HEK293 (cell line): ENCODE measurements at regions not wholly inside any gene's neighbourhood (a gene's known extent, or its start where the extent isn't known, plus 50 kb on each side); places are given as distances from the start of the nearest gene placed in this dataset.

Experiments
- CTCF ChIA-PET: fragments of 350-600 bp; formaldehyde crosslinking; extraction: SDS; loops from one replicate; lab custom pipeline; 2021; ENCODE audit warnings: antibody characterized with exemption; lab: Yijun Ruan, JAX
- POLR2A ChIA-PET: fragments of 300-600 bp; formaldehyde crosslinking; extraction: SDS; loops from one replicate; lab custom pipeline; 2020; ENCODE audit warnings: antibody characterized with exemption, inconsistent platforms; lab: Yijun Ruan, JAX
- H3K27ac ChIP-seq: fragments of 200-500 bp; sonication (Bioruptor generic); 2 replicates; pipeline ENCODE4 v1.5.1; 2014; ENCODE audit warnings: low read depth, low read length, control low read depth, inconsistent platforms; ENCODE audit errors: extremely low read depth
- H3K36me3 ChIP-seq, 2 experiments: fragments of 200-500 bp in 1 of 2; sonication (Bioruptor generic) in 1 of 2; 1 replicate in 1 of 2; 2 replicates in 1 of 2; pipeline ENCODE4 v1.5.1; 2014 to 2017; ENCODE audit warnings: inconsistent platforms in 2 of 2, low read length in 2 of 2; ENCODE audit not compliant: control insufficient read depth in 2 of 2, insufficient read depth in 1 of 2
- H3K4me1 ChIP-seq: fragments of 200-500 bp; sonication (Bioruptor generic); 2 replicates; pipeline ENCODE4 v1.5.1; 2014; ENCODE audit warnings: mild to moderate bottlenecking, low read length, inconsistent platforms; ENCODE audit not compliant: control insufficient read depth, insufficient read depth
- H3K4me3 ChIP-seq: 2 replicates; pipeline ENCODE4 v1.5.1; 2011; ENCODE audit warnings: low read depth, mild to moderate bottlenecking, control low read depth, low read length, moderate library complexity
- H3K9me3 ChIP-seq: fragments of 200-500 bp; sonication (Bioruptor generic); 2 replicates; pipeline ENCODE4 v1.5.1; 2014; ENCODE audit warnings: low read depth, low read length, inconsistent platforms; ENCODE audit not compliant: control insufficient read depth, insufficient read depth
- EGR2 ChIP-seq: fragments of 450-650 bp; formaldehyde crosslinking; IDR thresholded peaks from 2 replicates; pipeline ENCODE4 v1.5.1; 2016; ENCODE audit warnings: low read depth, missing biosample characterization, missing genetic modification characterization
- FEZF1 ChIP-seq: fragments of 450-650 bp; formaldehyde crosslinking; IDR thresholded peaks from 2 replicates; pipeline ENCODE4 v1.5.1; 2016; ENCODE audit warnings: missing biosample characterization, missing genetic modification characterization
- GFI1B ChIP-seq: fragments of 450-650 bp; formaldehyde crosslinking; IDR thresholded peaks from 2 replicates; pipeline ENCODE4 v1.5.1; 2016; ENCODE audit warnings: missing biosample characterization, missing genetic modification characterization
- MEIS1 ChIP-seq: sonication (generic); formaldehyde crosslinking; IDR thresholded peaks from 2 replicates; pipeline ENCODE4 v1.8.1; 2022; ENCODE audit warnings: missing genetic modification reagents, mild to moderate bottlenecking, borderline replicate concordance
- OVOL3 ChIP-seq: fragments of 450-650 bp; formaldehyde crosslinking; IDR thresholded peaks from 2 replicates; pipeline ENCODE4 v1.5.1; 2016; ENCODE audit warnings: missing biosample characterization, missing genetic modification characterization
- RBAK ChIP-seq: fragments of 450-650 bp; formaldehyde crosslinking; IDR thresholded peaks from 2 replicates; pipeline ENCODE4 v1.5.1; 2016; ENCODE audit warnings: missing biosample characterization, missing genetic modification characterization
- SETDB1 ChIP-seq: IDR thresholded peaks from one replicate; pipeline ENCODE4 v1.6.1; 2017; ENCODE audit warnings: mild to moderate bottlenecking, low read length, moderate library complexity, mixed read lengths; ENCODE audit not compliant: insufficient read length
- ZNF214 ChIP-seq: fragments of 450-650 bp; formaldehyde crosslinking; IDR thresholded peaks from 2 replicates; pipeline ENCODE4 v1.5.1; 2017; ENCODE audit warnings: missing biosample characterization, mild to moderate bottlenecking, missing genetic modification characterization, borderline replicate concordance
- ZNF354C ChIP-seq: fragments of 450-650 bp; formaldehyde crosslinking; IDR thresholded peaks from 2 replicates; pipeline ENCODE4 v1.5.1; 2016; ENCODE audit warnings: missing biosample characterization, missing genetic modification characterization, low read depth, borderline replicate concordance
- ZNF416 ChIP-seq: fragments of 450-650 bp; formaldehyde crosslinking; IDR thresholded peaks from 2 replicates; pipeline ENCODE4 v1.5.1; 2016; ENCODE audit warnings: missing biosample characterization, missing genetic modification characterization
- ZNF473 ChIP-seq: fragments of 450-650 bp; formaldehyde crosslinking; IDR thresholded peaks from 2 replicates; pipeline ENCODE4 v1.5.1; 2017; ENCODE audit warnings: missing biosample characterization, missing genetic modification characterization
- ZNF571 ChIP-seq: fragments of 450-650 bp; formaldehyde crosslinking; IDR thresholded peaks from 2 replicates; pipeline ENCODE4 v1.5.0; 2017; ENCODE audit warnings: missing biosample characterization, missing genetic modification characterization
- ZNF701 ChIP-seq: fragments of 450-650 bp; formaldehyde crosslinking; IDR thresholded peaks from 2 replicates; pipeline ENCODE4 v1.5.1; 2016; ENCODE audit warnings: missing biosample characterization, missing genetic modification characterization
- ZSCAN16 ChIP-seq: fragments of 450-650 bp; formaldehyde crosslinking; IDR thresholded peaks from 2 replicates; pipeline ENCODE4 v1.5.1; 2016; ENCODE audit warnings: missing biosample characterization, missing genetic modification characterization
- ZSCAN23 ChIP-seq: fragments of 450-650 bp; formaldehyde crosslinking; IDR thresholded peaks from 2 replicates; pipeline ENCODE4 v1.5.1; 2016; ENCODE audit warnings: missing biosample characterization, missing genetic modification characterization
- TF ChIP-seq, protein P1 (sequence below): fragments of 450-650 bp; formaldehyde crosslinking; IDR thresholded peaks from 2 replicates; pipeline ENCODE4 v1.5.1; 2016; ENCODE audit warnings: missing biosample characterization, missing genetic modification characterization
- TF ChIP-seq, protein P2 (sequence below): fragments of 450-650 bp; formaldehyde crosslinking; IDR thresholded peaks from 2 replicates; pipeline ENCODE4 v1.5.1; 2016; ENCODE audit warnings: missing biosample characterization, missing genetic modification characterization
- TF ChIP-seq, protein P3 (sequence below): fragments of 450-650 bp; IDR thresholded peaks from 2 replicates; pipeline ENCODE4 v1.5.1; 2018; ENCODE audit warnings: missing biosample characterization, mild to moderate bottlenecking, missing genetic modification characterization
- TF ChIP-seq, protein P4 (sequence below): fragments of 450-650 bp; formaldehyde crosslinking; IDR thresholded peaks from 2 replicates; pipeline ENCODE4 v1.5.0; 2017; ENCODE audit warnings: missing biosample characterization, missing genetic modification characterization, borderline replicate concordance
- TF ChIP-seq, protein P5 (sequence below): fragments of 450-650 bp; formaldehyde crosslinking; IDR thresholded peaks from 2 replicates; pipeline ENCODE4 v1.5.1; 2016; ENCODE audit warnings: missing biosample characterization, missing genetic modification characterization, borderline replicate concordance
- TF ChIP-seq, protein P6 (sequence below): fragments of 450-650 bp; formaldehyde crosslinking; conservative IDR thresholded peaks from 2 replicates; pipeline ENCODE4 v1.5.1; 2016; ENCODE audit warnings: low read depth, missing biosample characterization, missing genetic modification characterization

DNA sequence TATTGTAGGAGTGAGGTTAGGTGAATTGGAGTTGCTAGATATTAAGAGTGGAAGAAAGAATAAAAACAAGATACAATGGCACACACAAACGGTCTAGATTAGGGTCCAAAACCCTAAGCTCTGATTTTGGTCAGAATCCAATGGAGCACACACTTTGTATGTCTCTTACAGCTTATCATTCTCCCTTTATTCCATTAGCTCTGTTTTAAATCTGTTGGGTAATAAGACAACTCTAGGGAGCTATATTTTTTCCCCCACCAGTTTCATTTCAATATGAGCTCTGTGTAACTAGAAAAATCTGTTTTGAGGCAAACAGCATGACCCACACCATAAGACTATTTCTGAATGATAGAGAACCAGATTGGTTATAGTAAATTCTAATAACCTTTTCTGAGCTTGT, 465.6 kb downstream of the ADGRL2 start (continued):
- TF ChIP-seq GFI1B = no peak
- no peak for TF ChIP-seq ZNF473 (tag by site-specific recombination)
- no peak for TF ChIP-seq RBAK (tag by site-specific recombination)
- TF ChIP-seq, protein P1, sequence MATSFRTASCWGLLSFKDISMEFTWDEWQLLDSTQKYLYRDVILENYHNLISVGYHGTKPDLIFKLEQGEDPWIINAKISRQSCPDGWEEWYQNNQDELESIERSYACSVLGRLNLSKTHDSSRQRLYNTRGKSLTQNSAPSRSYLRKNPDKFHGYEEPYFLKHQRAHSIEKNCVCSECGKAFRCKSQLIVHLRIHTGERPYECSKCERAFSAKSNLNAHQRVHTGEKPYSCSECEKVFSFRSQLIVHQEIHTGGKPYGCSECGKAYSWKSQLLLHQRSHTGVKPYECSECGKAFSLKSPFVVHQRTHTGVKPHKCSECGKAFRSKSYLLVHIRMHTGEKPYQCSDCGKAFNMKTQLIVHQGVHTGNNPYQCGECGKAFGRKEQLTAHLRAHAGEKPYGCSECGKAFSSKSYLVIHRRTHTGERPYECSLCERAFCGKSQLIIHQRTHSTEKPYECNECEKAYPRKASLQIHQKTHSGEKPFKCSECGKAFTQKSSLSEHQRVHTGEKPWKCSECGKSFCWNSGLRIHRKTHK (tag by site-specific recombination) = no peak
- no peak for TF ChIP-seq ZNF701 (tag by site-specific recombination)
- TF ChIP-seq ZSCAN23 (tag by site-specific recombination) = no peak
- TF ChIP-seq ZNF571 (tag by site-specific recombination) = no peak

DNA sequence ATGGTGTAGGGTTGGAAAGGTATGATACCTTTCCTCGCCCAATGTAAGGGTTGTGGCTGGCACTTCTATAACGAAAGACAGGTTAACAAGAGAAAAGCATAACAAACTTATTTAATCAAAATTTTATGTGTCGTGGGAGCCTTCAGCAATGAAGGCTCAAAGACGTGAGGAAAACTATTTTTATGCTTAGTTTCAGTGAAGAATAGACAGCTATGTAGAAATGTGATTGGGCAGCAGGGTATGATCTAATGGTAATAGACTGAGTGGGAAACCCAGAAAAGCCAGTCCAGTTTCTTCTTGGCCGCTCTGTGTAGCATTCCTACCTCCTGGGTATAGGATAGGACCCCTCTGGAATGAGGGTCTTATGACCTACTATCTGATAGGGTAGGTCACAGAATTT, 464.7 kb downstream of the ADGRL2 start:
- no peaks in the 10 kb centered on the region for H3K9me3 ChIP-seq
- CTCF ChIA-PET = no interaction called here
- POLR2A ChIA-PET = no interaction called here
- TF ChIP-seq ZNF354C (no peak), ZSCAN16 (tag by site-specific recombination) (no peak), FEZF1 (no peak), OVOL3 (tag by site-specific recombination) (no peak), MEIS1 (CRISPR knock-in tag) (no peak), ZNF214 (no peak), ZNF416 (tag by site-specific recombination) (no peak), SETDB1 (no peak), EGR2 (no peak), ZNF473 (tag by site-specific recombination) (no peak)
- TF ChIP-seq, protein P2, sequence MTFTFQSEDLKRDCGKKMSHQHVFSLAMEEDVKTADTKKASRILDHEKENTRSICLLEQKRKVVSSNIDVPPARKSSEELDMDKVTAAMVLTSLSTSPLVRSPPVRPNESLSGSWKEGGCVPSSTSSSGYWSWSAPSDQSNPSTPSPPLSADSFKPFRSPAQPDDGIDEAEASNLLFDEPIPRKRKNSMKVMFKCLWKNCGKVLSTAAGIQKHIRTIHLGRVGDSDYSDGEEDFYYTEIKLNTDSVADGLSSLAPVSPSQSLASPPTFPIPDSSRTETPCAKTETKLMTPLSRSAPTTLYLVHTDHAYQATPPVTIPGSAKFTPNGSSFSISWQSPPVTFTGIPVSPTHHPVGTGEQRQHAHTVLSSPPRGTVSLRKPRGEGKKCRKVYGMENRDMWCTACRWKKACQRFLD = no peak
- TF ChIP-seq, protein P3, sequence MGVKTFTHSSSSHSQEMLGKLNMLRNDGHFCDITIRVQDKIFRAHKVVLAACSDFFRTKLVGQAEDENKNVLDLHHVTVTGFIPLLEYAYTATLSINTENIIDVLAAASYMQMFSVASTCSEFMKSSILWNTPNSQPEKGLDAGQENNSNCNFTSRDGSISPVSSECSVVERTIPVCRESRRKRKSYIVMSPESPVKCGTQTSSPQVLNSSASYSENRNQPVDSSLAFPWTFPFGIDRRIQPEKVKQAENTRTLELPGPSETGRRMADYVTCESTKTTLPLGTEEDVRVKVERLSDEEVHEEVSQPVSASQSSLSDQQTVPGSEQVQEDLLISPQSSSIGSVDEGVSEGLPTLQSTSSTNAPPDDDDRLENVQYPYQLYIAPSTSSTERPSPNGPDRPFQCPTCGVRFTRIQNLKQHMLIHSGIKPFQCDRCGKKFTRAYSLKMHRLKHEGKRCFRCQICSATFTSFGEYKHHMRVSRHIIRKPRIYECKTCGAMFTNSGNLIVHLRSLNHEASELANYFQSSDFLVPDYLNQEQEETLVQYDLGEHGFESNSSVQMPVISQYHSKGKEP = no peak
- TF ChIP-seq, protein P4, sequence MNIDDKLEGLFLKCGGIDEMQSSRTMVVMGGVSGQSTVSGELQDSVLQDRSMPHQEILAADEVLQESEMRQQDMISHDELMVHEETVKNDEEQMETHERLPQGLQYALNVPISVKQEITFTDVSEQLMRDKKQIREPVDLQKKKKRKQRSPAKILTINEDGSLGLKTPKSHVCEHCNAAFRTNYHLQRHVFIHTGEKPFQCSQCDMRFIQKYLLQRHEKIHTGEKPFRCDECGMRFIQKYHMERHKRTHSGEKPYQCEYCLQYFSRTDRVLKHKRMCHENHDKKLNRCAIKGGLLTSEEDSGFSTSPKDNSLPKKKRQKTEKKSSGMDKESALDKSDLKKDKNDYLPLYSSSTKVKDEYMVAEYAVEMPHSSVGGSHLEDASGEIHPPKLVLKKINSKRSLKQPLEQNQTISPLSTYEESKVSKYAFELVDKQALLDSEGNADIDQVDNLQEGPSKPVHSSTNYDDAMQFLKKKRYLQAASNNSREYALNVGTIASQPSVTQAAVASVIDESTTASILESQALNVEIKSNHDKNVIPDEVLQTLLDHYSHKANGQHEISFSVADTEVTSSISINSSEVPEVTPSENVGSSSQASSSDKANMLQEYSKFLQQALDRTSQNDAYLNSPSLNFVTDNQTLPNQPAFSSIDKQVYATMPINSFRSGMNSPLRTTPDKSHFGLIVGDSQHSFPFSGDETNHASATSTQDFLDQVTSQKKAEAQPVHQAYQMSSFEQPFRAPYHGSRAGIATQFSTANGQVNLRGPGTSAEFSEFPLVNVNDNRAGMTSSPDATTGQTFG (tag by site-specific recombination) = no peak
- TF ChIP-seq, protein P5, sequence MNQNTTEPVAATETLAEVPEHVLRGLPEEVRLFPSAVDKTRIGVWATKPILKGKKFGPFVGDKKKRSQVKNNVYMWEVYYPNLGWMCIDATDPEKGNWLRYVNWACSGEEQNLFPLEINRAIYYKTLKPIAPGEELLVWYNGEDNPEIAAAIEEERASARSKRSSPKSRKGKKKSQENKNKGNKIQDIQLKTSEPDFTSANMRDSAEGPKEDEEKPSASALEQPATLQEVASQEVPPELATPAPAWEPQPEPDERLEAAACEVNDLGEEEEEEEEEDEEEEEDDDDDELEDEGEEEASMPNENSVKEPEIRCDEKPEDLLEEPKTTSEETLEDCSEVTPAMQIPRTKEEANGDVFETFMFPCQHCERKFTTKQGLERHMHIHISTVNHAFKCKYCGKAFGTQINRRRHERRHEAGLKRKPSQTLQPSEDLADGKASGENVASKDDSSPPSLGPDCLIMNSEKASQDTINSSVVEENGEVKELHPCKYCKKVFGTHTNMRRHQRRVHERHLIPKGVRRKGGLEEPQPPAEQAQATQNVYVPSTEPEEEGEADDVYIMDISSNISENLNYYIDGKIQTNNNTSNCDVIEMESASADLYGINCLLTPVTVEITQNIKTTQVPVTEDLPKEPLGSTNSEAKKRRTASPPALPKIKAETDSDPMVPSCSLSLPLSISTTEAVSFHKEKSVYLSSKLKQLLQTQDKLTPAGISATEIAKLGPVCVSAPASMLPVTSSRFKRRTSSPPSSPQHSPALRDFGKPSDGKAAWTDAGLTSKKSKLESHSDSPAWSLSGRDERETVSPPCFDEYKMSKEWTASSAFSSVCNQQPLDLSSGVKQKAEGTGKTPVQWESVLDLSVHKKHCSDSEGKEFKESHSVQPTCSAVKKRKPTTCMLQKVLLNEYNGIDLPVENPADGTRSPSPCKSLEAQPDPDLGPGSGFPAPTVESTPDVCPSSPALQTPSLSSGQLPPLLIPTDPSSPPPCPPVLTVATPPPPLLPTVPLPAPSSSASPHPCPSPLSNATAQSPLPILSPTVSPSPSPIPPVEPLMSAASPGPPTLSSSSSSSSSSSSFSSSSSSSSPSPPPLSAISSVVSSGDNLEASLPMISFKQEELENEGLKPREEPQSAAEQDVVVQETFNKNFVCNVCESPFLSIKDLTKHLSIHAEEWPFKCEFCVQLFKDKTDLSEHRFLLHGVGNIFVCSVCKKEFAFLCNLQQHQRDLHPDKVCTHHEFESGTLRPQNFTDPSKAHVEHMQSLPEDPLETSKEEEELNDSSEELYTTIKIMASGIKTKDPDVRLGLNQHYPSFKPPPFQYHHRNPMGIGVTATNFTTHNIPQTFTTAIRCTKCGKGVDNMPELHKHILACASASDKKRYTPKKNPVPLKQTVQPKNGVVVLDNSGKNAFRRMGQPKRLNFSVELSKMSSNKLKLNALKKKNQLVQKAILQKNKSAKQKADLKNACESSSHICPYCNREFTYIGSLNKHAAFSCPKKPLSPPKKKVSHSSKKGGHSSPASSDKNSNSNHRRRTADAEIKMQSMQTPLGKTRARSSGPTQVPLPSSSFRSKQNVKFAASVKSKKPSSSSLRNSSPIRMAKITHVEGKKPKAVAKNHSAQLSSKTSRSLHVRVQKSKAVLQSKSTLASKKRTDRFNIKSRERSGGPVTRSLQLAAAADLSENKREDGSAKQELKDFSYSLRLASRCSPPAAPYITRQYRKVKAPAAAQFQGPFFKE (tag by site-specific recombination) = no peak
- TF ChIP-seq, protein P6, sequence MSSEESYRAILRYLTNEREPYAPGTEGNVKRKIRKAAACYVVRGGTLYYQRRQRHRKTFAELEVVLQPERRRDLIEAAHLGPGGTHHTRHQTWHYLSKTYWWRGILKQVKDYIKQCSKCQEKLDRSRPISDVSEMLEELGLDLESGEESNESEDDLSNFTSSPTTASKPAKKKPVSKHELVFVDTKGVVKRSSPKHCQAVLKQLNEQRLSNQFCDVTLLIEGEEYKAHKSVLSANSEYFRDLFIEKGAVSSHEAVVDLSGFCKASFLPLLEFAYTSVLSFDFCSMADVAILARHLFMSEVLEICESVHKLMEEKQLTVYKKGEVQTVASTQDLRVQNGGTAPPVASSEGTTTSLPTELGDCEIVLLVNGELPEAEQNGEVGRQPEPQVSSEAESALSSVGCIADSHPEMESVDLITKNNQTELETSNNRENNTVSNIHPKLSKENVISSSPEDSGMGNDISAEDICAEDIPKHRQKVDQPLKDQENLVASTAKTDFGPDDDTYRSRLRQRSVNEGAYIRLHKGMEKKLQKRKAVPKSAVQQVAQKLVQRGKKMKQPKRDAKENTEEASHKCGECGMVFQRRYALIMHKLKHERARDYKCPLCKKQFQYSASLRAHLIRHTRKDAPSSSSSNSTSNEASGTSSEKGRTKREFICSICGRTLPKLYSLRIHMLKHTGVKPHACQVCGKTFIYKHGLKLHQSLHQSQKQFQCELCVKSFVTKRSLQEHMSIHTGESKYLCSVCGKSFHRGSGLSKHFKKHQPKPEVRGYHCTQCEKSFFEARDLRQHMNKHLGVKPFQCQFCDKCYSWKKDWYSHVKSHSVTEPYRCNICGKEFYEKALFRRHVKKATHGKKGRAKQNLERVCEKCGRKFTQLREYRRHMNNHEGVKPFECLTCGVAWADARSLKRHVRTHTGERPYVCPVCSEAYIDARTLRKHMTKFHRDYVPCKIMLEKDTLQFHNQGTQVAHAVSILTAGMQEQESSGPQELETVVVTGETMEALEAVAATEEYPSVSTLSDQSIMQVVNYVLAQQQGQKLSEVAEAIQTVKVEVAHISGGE (tag by site-specific recombination) = no peak

More for the DNA sequence above, 464.7 kb downstream of the ADGRL2 start:
- Histone ChIP-seq H3K4me3 (no peak overlapping the region), H3K4me1 (peaks cover 3% of the 10 kb centered on the region; the same call in 1 of the 2 replicates), H3K27ac (no peak overlapping the region), H3K36me3 (no peaks in the 10 kb centered on the region)
